ENCODE measurements at regions not wholly inside any gene's neighbourhood (a gene's known extent, or its start where the extent isn't known, plus 50 kb on each side); places are given as distances from the start of the nearest gene placed in this dataset.

DNA sequence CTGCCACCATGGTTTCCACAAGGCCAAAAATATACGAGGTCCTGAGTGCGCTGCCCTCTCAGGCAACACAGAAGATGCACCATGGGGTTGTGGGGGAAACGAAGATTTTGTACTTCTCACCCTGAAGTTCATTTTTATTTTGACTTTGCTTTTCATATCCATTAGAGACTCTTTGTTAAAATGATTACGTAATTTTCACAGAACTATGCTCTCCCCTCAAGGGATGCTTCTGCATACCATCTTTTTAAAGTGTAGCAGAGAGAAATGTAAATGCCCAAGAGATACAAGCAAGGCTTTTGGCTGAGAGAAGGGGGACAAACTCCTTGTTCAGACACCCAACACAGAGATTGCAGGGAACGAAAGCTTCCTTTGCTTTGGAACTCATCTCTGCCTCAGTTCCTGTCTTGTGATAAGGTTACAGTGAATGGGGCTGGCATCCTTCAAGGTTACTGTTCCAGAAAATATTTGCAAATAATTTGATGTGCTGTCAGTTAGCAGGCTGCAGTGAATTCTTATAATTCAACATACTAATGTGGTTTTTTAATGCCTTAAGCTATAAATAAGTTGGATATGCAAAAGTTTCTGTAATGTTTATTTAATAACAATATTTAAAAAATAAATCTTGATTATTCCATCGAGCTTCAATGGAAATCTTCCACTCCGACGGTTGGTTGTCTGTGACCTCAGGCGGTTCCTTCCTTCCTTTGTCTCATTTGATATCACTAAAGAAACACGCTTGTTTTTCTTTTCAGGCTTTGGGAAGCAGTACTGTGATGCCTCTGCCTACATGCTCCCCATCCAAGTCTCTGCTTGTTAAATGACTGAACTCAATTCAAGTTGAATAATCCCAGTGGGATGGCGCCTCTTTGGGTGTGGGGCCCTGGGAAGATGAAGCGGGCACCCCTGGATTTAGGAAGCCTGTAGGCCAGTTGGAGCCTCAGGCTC is 209.3 kb upstream of the CTBP2 start:
- TF ChIP-seq, protein P1, sequence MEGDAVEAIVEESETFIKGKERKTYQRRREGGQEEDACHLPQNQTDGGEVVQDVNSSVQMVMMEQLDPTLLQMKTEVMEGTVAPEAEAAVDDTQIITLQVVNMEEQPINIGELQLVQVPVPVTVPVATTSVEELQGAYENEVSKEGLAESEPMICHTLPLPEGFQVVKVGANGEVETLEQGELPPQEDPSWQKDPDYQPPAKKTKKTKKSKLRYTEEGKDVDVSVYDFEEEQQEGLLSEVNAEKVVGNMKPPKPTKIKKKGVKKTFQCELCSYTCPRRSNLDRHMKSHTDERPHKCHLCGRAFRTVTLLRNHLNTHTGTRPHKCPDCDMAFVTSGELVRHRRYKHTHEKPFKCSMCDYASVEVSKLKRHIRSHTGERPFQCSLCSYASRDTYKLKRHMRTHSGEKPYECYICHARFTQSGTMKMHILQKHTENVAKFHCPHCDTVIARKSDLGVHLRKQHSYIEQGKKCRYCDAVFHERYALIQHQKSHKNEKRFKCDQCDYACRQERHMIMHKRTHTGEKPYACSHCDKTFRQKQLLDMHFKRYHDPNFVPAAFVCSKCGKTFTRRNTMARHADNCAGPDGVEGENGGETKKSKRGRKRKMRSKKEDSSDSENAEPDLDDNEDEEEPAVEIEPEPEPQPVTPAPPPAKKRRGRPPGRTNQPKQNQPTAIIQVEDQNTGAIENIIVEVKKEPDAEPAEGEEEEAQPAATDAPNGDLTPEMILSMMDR (IDR thresholded peaks at IDR 0.05; ENCODE audit: insufficient read depth, low read depth, low read length): no peak
- no peak overlapping the region for H3K4me3 ChIP-seq (ENCODE audit: low read depth, low read length)
- DNase-seq (ENCODE audit: low read depth): no peak

DNA sequence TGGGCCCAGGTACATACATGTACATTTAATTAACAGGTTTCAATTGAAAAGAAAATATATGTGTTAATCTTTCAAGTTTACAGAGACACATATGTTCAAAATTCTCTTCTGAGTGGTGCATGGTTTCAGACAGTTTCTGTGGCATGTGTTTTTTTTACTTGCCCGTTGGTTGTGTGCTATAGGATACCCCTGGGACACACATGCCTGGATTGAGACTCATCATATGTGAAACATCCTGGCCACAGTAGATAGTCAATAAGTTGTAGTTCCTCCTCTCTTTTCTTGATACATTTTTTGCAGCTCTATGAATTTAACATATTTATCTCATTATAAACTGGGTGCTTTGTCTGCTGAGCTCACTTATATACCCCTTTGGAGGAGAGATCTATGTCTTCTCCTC is 207.8 kb upstream of the CTBP2 start:
- no peak overlapping the region for H3K4me3 ChIP-seq (ENCODE audit: low read depth, low read length)
- no peak for DNase-seq (ENCODE audit: low read depth)
- TF ChIP-seq, protein P1 (IDR thresholded peaks at IDR 0.05; ENCODE audit: insufficient read depth, low read depth, low read length): no peak

DNA sequence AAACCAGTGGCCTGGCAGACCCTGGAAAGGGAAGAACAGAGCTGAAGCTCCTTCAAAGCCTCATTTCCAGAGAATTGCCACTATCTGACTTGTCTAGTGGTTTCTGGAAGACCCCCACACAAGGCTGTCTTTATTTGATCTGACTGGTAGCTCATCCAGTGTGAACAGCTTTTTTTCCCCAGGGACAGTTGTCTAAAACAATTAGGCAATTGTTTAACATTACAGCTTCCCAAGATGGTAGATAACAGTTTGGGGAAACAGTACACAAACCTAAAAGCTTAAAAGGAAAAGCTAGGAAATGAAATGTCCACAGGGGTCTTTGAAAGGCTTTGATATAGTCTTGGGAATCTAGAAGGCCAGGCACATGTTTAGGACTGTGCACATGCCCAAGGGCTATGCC is 203.4 kb upstream of the CTBP2 start:
- H3K4me3 ChIP-seq (ENCODE audit: low read depth, low read length): no peak overlapping the region
- TF ChIP-seq, protein P1 (IDR thresholded peaks at IDR 0.05; ENCODE audit: insufficient read depth, low read depth, low read length): no peak
- no peak for DNase-seq (ENCODE audit: low read depth)

DNA sequence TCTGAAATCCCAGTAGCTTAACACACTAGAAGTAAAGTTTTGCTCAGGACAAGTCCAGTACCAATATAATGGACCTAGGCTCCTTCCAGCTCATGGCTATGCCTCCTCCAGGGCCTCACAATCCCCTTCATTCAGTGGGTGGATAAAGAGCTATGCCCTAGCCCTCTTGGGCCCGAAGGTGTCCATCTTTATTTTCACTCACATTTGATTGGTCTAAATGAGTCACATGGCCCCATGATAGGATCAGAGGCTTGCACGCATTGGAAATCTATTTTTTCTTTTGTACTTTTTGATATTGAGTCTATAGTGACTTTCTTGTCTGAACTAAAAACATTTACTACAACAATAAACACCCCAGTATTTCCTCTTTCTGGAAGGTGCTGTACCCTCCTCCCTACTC is 202.6 kb upstream of the CTBP2 start:
- TF ChIP-seq, protein P1 (IDR thresholded peaks at IDR 0.05; ENCODE audit: insufficient read depth, low read depth, low read length): no peak

DNA sequence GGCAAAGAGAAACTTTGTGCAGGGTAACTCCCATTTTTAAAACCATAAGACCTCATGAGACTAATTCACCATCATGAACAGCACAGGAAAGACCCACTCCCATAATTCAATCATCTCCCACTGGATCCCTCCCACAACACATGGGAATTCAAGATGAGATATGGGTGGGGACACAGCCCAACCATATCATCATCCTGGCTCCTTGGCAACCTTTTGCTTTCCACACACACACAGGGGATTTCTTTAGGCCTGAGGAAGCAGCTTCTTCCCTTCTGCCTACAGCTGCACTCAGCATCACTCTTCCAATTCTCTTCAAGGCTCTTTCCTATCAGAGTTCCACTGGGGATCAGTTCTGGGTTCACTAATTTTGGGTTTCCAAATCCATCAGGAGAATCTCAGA is 199.0 kb upstream of the CTBP2 start:
- DNase-seq (ENCODE audit: low read depth): no peak
- TF ChIP-seq, protein P1 (IDR thresholded peaks at IDR 0.05; ENCODE audit: insufficient read depth, low read depth, low read length): no peak
- H3K4me3 ChIP-seq (ENCODE audit: low read depth, low read length): no peak overlapping the region

More for the DNA sequence above, 202.6 kb upstream of the CTBP2 start:
- no peak for DNase-seq (ENCODE audit: low read depth)
- no peak overlapping the region for H3K4me3 ChIP-seq (ENCODE audit: low read depth, low read length)

DNA sequence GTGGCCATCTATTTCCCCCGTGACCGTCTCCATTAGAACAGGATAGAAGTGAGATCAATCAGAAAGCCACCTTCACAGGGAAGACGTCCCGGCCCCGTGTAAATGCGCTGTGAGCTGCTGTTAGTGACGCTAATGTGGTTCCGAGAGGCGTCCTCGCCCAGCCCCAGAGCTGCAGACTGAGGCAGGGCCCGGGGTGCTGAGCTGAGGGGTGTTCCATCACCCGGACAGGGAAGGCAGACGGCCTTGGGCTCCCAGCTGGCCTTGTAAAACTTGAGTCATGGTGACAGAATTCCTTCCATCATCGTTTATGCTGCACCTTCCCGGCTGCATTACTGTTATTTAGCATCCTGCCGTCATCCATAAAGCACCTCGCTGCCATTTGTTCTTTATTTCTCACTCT is 195.3 kb upstream of the CTBP2 start:
- TF ChIP-seq, protein P1 (IDR thresholded peaks at IDR 0.05; ENCODE audit: insufficient read depth, low read depth, low read length): no peak
- DNase-seq (ENCODE audit: low read depth): no peak

More for the DNA sequence above, 195.3 kb upstream of the CTBP2 start:
- H3K4me3 ChIP-seq (ENCODE audit: low read depth, low read length): no peak overlapping the region
